Stomach (tissue), 8 donors: ENCODE measurements at regions not wholly inside any gene's neighbourhood (a gene's known extent, or its start where the extent isn't known, plus 50 kb on each side); places are given as distances from the start of the nearest gene placed in this dataset.

Source experiments
- DNase-seq, 2 donors: peaks; one replicate each; pipeline versions ENCODE4 v3.0.0 to v3.0.0-alpha.2; 2013 to 2019
- H3K27ac ChIP-seq, 5 donors: fragments of 200-600 bp in 4 of 5; sonication (generic) in 4 of 5; one replicate each; pipeline ENCODE4 v1.5.1; 2013 to 2019; ENCODE audit warnings: mild to moderate bottlenecking in 1 of 5, moderate library complexity in 1 of 5
- H3K27me3 ChIP-seq, 3 donors: fragments of 200-600 bp; sonication (generic); one replicate each; pipeline ENCODE4 v1.5.1; 2017 to 2019; ENCODE audit warnings: mixed run types in 1 of 3
- H3K36me3 ChIP-seq, 4 donors: fragments of 200-600 bp; sonication (generic); 1 replicate in 3 of 4; 2 replicates in 1 of 4; pipeline ENCODE4 v1.5.1; 2016 to 2019
- H3K4me1 ChIP-seq, 4 donors: fragments of 200-600 bp; sonication (generic); one replicate each; pipeline ENCODE4 v1.5.1; 2016 to 2019
- H3K4me3 ChIP-seq, 4 donors: fragments of 200-600 bp; sonication (generic) in 3 of 4; one replicate each; pipeline ENCODE4 v1.5.1; 2016 to 2019; ENCODE audit warnings: mild to moderate bottlenecking in 1 of 4
- H3K9me3 ChIP-seq, 4 donors: fragments of 200-600 bp; sonication (generic); one replicate each; pipeline ENCODE4 v1.5.1; 2016 to 2019
- CTCF ChIP-seq, 7 experiments: fragments of 450-650 bp in 4 of 7; fragments of 200-600 bp in 3 of 7; sonication (generic) in 3 of 7; IDR thresholded peaks; one replicate each; pipeline ENCODE4 v1.5.1; 2016 to 2019; ENCODE audit warnings: antibody characterized with exemption in 7 of 7, control low read depth in 2 of 7, mild to moderate bottlenecking in 1 of 7
- EP300 ChIP-seq: sonication (generic); formaldehyde crosslinking; IDR thresholded peaks from one replicate; pipeline ENCODE4 v1.6.1; 2017; ENCODE audit warnings: antibody characterized with exemption
- POLR2A ChIP-seq, 4 donors: fragments of 450-650 bp; IDR thresholded peaks; one replicate each; pipeline ENCODE4 v1.6.1; 2016; ENCODE audit warnings: antibody characterized with exemption in 4 of 4, control low read depth in 2 of 4, mild to moderate bottlenecking in 1 of 4, moderate library complexity in 1 of 4
- POLR2AphosphoS5 ChIP-seq, 3 donors: sonication (generic); formaldehyde crosslinking; IDR thresholded peaks; one replicate each; pipeline ENCODE4 v1.6.1; 2016; ENCODE audit warnings: antibody characterized with exemption in 3 of 3
- WGBS, 5 donors: extraction: QIAGEN DNeasy Blood & Tissue Kit in 3 of 5; methylation state at CpG; one replicate each; pipeline versions ENCODE4 v1.1.5 to v1.1.7; 2013 to 2018; 5-methylcytosine and 5-hydroxymethylcytosine counted together
- intact Hi-C: fragments of 100-400 bp; cut with DNase I; formaldehyde crosslinking; loops from one replicate; pipeline ENCODE4 v1.15.1; 2023; ENCODE audit warnings: low total_unique reads
- donor health status: healthy with polysubstance abuse.
- donor health status: Bipolar disorder and iron deficiency.
- donor health status: healthy.

- Histone ChIP-seq H3K36me3 (no peaks in the 10 kb centered on the region), H3K4me3 (no peak overlapping the region), H3K9me3 (peaks cover 0 to 11% (median 4%) of the 10 kb centered on the region in 4 donors), H3K27me3 (no peaks in the 10 kb centered on the region), H3K4me1 (peaks cover 0 to 11% (median 0%) of the 10 kb centered on the region in 4 donors), H3K27ac (no peak overlapping the region)
- TF ChIP-seq EP300 (no peak), POLR2AphosphoS5 (IDR thresholded peaks at IDR 0.05) (no peak), POLR2A (IDR thresholded peaks at IDR 0.05) (no peak), CTCF (IDR thresholded peaks at IDR 0.05) (no peak)
- DNase-seq: no peak
- WGBS, 5 donors: 76 to 92% (median 84%) methylated on average over 2 of the region's 2 CpGs
- intact Hi-C loops: no loop called here
Observed at GRCh38 chr15:68526784-68527183, 52.0 kb upstream of the CORO2B start.

- intact Hi-C loops: no loop called here
- no peaks in the 10 kb centered on the region for H3K36me3 ChIP-seq
- TF ChIP-seq POLR2A (IDR thresholded peaks at IDR 0.05) (no peak), EP300 (no peak), CTCF (IDR thresholded peaks at IDR 0.05) (no peak), POLR2AphosphoS5 (IDR thresholded peaks at IDR 0.05) (peak in 1 of 3 donors; percentile 33)
- H3K4me3 ChIP-seq: no peak overlapping the region
- H3K9me3 ChIP-seq: peaks cover 0 to 20% (median 10%) of the 10 kb centered on the region in 4 donors
- WGBS, 5 donors: 15 to 25% (median 23%) methylated on average over 6 of the region's 6 CpGs
- no peak overlapping the region for H3K27ac ChIP-seq
- peaks cover 0 to 11% (median 0%) of the 10 kb centered on the region in 4 donors for H3K4me1 ChIP-seq
- no peaks in the 10 kb centered on the region for H3K27me3 ChIP-seq
- no peak for DNase-seq
Observed at GRCh38 chr15:68528626-68529290, 50.0 kb upstream of the CORO2B start.
